RKO (cell line): ENCODE measurements at regions not wholly inside any gene's neighbourhood (a gene's known extent, or its start where the extent isn't known, plus 50 kb on each side); places are given as distances from the start of the nearest gene placed in this dataset.

ENCODE experiments used
- DNase-seq: peaks from one replicate; pipeline ENCODE4 v3.0.0-alpha.2; 2016; ENCODE audit warnings: low spot score

- no peak for DNase-seq
Observed at GRCh38 chr21:35338281-35338680, 289.2 kb upstream of the RUNX1 start.

- no peak for DNase-seq
Observed at GRCh38 chr21:35337573-35337972, 288.5 kb upstream of the RUNX1 start.

GRCh38 chr21:35336534-35336933 is 287.4 kb upstream of the RUNX1 start:
- DNase-seq: no peak

DNA sequence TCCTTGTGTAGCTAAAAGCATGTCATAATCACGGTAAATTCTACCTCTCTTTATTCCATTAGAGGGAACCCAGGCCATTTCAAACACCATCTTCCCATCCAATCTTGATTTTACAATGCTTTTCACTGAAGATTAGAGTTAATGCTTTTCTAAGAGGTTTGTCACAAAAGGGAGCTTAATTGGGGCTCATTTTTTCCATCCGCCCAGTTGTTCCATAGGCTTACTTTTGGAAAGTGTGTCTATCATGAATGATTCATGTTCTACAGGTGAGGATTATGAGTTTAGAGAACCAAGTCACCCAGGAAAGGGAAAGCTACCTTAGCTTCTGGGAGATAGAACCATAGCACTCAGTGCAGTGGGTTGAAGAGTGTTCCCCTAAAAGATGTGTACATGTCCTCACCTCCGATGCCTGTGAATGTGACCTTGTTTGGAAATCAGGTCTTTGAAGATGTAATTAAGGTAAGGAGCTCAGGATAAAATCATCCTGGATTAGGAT is 286.9 kb upstream of the RUNX1 start:
- no peak for DNase-seq

- no peak for DNase-seq
Observed at GRCh38 chr21:35333831-35334618, 284.9 kb upstream of the RUNX1 start.

DNA sequence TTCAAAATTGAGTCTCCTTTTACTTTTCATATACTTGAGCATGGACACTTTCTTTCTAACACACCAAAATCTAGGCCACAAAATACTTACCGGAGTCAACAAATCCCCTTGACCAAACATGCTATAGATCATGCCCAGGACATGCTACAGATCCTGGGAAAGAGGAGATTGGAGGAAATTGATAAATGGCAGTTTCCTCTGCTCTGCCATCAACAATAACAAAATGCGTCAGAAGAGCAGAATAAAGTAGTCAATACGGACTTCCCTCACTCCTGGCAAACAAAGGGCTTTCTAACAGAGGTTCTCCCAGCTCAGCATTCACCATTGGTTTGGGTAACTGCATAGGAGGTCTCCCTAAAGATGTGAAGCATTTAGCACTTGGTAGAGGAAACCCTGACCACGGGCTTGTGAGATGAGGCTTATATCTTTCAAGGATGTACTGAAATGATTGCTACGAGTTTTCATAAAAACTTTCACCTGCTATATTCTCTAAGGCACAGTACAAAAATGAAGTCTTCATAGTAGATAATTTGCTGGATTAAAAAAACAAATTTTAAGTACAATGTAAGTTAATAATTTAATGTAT is 283.8 kb upstream of the RUNX1 start:
- no peak for DNase-seq

GRCh38 chr21:35329940-35330660 is 281.0 kb upstream of the RUNX1 start:
- no peak for DNase-seq

DNA sequence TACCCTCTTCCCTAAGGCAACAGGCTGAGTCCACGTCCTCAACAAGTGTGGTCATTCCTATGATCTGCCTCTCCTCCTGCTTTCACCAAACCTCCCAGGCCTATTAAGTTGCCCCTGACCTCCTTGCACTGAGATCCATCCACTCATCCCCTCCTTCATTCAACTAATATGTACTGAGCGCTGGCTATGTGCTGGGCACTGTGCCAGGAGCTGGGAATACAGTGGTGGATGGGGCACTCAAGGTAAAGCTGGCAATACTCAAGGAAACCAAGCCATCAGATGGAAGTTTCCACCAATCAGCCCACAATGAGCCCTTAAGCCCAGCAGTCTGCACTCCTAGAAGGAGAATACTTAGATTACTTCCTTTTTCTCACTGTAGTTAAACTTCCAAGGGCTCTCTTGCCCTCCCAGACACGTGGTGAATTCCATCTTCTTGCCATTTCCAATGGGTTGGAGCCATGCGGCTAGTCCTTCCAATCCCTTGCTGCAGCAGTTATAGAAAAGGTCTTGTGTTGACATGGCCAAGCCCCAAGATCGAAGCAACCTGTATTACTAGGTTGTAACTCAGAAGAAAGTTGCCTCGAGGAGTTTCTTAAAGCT is 279.9 kb upstream of the RUNX1 start:
- no peak for DNase-seq

DNA sequence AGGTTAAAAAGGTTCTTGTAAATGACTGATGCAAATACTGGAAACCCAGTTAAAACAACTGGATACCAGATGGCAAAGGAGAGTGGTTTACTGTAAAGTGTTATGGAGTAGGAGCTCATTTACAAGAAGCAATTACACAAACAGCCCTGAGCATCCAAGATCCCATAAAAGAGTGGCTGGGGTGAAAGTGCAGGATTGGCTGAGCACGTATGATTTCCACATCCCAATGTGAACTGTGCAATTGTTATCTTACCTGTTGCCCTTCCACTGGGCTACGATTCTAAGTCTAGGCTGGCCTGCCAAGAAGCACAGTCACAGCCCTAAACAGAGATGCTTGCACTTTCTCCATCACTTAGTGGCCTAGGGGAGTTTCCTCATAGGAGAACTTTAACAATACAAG is 277.6 kb upstream of the RUNX1 start:
- DNase-seq: no peak

DNA sequence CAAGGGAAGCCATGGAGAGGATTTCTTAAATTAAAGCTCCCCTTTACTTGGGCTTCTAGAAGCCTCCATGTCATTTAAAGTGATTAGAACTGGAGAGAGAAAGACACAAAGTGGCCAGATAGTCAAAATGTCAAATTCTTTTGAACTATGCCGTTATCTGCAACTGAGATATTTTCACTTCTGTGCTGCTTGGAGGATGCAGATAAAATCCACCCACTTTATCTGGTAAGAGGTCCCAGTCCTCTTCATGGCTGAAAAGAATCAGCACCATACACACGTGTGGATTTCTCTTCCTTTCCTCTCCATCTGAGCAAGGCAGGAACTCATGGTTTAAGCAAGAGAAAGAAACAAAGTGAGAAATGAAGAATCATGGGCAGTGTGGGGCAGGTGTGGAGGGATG is 276.9 kb upstream of the RUNX1 start:
- DNase-seq: no peak

- no peak for DNase-seq
Observed at GRCh38 chr21:35324372-35325220, 275.5 kb upstream of the RUNX1 start.

- DNase-seq: no peak
Observed at GRCh38 chr21:35323947-35324346, 274.8 kb upstream of the RUNX1 start.

DNA sequence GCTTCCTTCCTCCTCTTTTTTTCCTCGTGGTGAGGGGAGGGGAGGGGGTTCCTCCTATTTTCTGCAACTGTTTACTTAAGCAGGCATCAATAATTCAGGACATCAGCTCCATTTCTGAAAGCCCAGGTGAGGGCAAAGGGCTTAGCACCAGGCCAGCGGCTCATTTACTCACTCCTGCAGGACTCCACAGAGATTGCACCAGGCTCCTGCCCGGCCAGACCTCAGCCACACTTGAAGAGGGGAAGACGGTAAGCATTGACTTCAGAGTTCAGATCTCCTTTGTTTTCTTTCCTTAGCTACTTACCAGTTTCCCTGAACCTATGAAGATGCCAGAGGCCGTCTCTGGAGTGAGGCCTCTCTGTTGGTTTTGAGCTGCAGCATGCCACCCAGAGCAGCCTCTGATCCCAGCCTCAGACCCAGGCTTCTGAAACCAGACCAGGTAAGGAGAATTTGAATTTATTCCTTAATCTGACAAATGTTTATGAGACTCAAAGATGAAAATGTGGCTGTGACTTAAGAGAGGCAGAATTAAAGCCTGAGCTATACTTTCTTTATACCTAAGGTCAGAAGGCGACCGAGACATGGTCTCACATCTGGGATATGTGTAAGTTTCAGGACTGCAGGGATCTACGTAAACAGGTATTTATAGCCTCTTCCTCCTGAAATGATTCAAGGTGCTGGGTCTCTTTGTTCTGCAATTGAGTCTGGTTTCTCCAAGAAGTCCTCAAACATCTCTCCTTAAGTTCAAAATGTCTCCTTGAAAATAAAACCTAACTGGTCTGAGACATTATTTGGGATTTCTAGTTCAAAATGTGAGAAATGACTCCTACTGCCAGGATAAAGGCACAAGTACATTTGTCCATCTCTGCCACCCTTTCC is 272.5 kb upstream of the RUNX1 start:
- no peak for DNase-seq

DNA sequence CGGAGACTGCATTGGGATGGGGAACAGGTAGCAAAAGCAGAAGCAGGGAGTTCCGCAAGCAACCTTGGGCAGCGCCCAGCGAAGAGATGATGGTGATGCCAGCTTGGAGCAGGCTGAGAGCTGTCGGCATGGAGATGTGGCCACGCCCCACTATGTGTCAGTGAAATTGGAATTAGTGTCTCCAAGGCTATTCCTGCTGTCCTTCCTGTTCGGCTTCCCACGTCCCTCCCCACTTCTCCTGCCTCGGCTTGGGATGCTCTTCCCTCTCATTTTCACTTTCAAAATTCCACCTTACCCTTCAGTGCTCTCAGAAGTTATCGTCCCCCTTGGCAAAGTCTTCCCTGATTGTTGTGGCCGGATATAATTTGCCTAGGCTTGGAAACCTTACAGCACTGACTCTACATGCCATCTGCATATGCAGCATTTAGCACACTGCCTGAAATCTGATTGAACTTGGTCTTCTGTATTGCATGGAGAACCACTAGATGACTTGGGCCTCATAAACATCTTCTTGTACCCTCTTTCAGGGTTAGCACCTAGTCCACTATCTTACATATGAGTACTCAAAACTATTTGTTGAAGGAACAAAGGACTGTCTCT is 270.7 kb upstream of the RUNX1 start:
- no peak for DNase-seq

DNA sequence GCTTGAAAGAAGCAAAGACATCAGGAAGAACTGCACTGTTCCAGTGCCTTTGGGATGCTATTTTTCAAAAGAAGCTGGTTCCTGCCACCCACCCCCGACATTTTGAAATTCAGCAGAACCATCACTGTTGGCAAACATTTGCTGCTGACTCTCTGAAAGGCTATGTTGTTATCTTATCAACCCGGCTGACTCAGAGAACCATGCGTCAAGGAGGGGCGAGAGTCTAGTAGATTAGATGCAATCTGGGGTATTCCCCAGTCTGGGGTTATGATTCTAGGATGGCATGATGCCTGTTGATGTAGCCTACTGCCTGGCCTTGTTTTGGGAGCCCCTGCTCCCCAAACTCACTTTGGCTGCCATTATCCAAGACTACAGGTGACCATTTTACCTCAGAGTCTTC is 267.8 kb upstream of the RUNX1 start:
- no peak for DNase-seq

DNA sequence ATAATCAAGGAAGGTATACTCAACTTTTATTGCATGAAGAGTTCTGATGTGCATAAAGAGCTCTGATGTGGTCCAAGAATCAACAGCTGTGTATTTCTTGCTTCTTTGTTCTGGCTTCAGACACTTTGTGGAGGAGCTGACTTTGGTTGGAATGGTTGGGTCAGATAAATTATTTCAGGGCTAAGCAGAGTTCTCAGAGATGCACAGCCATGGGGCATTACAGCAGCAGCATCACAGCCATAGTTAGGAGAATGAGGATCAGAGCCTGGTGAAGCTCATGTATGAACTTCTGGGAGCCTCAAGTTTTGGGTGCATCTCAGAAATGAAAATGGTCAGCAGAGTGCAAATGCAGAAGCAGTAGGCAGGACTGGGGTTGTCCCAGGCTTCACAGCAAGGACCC is 267.4 kb upstream of the RUNX1 start:
- DNase-seq: no peak

DNA sequence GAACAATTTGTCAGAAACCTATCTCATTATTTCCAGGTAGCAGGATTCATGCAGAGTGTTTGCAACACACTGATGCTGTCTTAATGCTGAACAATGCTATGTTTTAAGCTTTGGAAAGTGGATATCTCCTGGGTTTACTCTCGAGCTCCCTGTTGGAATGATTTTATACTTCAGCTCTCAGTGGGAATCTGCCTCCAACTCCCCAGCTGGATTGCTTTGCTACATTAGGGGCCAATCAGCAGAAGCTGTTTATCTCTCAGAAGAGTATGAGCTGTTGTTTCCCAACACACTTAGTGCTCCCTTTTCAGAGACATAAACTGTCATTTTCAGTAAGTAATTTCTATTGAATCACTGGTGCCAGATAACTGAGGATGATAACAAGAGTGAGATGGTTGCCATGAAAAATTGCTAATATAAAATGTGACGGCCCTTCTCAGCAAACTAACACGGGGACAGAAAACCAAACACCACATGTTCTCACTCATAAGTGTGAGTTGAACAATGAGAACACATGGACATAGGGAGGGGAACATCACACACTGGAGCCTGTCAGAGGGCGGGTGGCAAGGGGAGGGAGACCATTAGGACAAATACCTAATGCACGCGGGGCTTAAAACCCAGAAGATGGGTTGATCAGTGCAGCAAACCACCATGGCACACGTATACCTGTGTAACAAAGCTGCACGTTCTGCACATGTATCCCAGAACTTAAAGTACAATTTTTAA is 265.9 kb upstream of the RUNX1 start:
- no peak for DNase-seq

GRCh38 chr21:35311985-35312384 is 262.9 kb upstream of the RUNX1 start:
- no peak for DNase-seq

DNA sequence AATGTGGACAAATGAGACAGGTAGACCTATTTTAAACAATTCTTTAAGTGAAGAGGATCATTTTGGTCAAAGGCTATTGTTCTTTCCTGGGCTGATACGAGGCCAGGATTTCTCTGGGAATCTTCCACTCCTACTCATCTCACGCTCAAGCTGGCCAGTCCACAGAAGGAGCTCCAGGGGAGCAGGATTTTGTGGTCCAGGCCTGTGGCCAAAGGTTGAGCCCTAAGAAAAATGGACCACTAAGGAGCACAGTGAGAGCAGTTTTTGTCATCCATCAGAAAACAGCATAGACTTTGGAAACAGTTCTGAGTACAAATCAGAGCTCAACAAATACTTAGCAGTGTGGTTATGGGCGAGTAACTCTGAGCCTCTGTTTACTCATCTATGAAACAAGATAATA is 260.2 kb upstream of the RUNX1 start:
- no peak for DNase-seq

- DNase-seq: peak; percentile 40
Observed at GRCh38 chr21:35303085-35303484, 254.0 kb upstream of the RUNX1 start.
